ENCODE measurements at regions not wholly inside any gene's neighbourhood (a gene's known extent, or its start where the extent isn't known, plus 50 kb on each side); places are given as distances from the start of the nearest gene placed in this dataset.

DNA sequence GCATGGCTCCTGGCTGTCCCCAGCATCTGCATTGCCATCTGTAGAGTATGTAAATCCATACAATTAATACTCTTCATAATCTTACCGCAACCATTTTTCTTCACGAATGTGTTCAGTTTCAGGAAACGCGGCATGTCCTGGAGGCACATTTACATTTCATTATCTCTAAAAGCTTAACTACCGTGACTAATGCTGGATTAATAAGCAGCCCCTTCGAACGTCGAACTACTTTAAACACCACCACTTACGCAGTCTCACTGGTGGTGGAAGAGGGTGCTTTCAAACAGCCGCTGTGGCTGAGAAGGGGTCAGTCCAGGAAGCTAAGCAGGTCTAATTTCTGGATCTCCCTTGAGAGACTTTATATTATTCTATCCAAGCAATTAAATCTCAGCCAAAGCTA lies 85.6 kb downstream of the C5orf15 start:
- H2BK12ac ChIP-seq (ENCODE audit: low read depth, low read length) = no peak overlapping the region
- no peak overlapping the region for H3K4ac ChIP-seq (replicated peaks; ENCODE audit: insufficient read length, low read depth, low read length)
- no peak overlapping the region for H3K23ac ChIP-seq (ENCODE audit: insufficient read length)
- no peak overlapping the region for H4K91ac ChIP-seq (replicated peaks; ENCODE audit: insufficient read length, low read length)
- H2BK15ac ChIP-seq (ENCODE audit: low read length) = no peak overlapping the region
- 89% methylated on average over 10 of the region's 10 CpGs; no CpG with 5 or more reads in 1 of the 2 experiments for WGBS, 2 experiments (ENCODE audit: extremely low coverage in 1 of 2, insufficient coverage in 1 of 2, insufficient read length in 1 of 2, insufficient replicate concordance in 2 of 2, low coverage in 1 of 2, low lambda C conversion rate in 2 of 2, missing lambda C conversion rate in 1 of 2)
- no peaks in the 10 kb centered on the region for H3K79me2 ChIP-seq (ENCODE audit: control insufficient read depth in 1 of 2, insufficient read depth in 2 of 2, low read length in 2 of 2)
- ChIA-PET POLR2A (ENCODE audit: partially characterized antibody) (no interaction called here), CTCF (ENCODE audit: partially characterized antibody) (interaction anchor here (1.2 to 14.0 kb wide), 4 partner anchors 15 to 541 kb away, joined by 3 to 150 read pairs (median 4); no protein-coding TSS in a partner anchor)
- H3K14ac ChIP-seq (ENCODE audit: insufficient read length) = no peak overlapping the region
- H3K56ac ChIP-seq (replicated peaks; ENCODE audit: insufficient read length, low read depth, low read length) = no peak overlapping the region
- peaks cover 0 to 6% (median 2%) of the 10 kb centered on the region in 4 experiments; a peak in 5 of 7 replicates for H3K4me1 ChIP-seq (replicated peaks in 1 of 4; ENCODE audit: control insufficient read depth in 3 of 4, insufficient read depth in 4 of 4, low read length in 3 of 4)
- H3K79me1 ChIP-seq (ENCODE audit: low read depth, low read length) = no peaks in the 10 kb centered on the region
- no peak overlapping the region for H3K27ac ChIP-seq (ENCODE audit: low read depth, low read length)
- H2AFZ ChIP-seq (ENCODE audit: low read length) = no peak overlapping the region
- no peak for DNase-seq (ENCODE audit: low read depth in 1 of 2, low spot score in 2 of 2)
- H2BK20ac ChIP-seq (ENCODE audit: low read length) = no peak overlapping the region
- no peak overlapping the region for H2BK5ac ChIP-seq (ENCODE audit: low read depth, low read length)
- H3K9ac ChIP-seq (replicated peaks in 1 of 4; ENCODE audit: extremely low read depth in 1 of 4, low read depth in 3 of 4, low read length in 3 of 4) = no peak overlapping the region
- no peak for FAIRE-seq
- H3K18ac ChIP-seq (ENCODE audit: extremely low read depth, low read length) = no peak overlapping the region
- H2AK5ac ChIP-seq (ENCODE audit: low read depth, low read length) = no peak overlapping the region
- no peak overlapping the region for H3K4me3 ChIP-seq (ENCODE audit: extremely low read depth in 1 of 4, insufficient read depth in 2 of 4, low read depth in 3 of 4, low read length in 4 of 4)
- no peaks in the 10 kb centered on the region for H3K27me3 ChIP-seq (replicated peaks in 1 of 4; ENCODE audit: control insufficient read depth in 3 of 4, extremely low read depth in 1 of 4, insufficient read depth in 3 of 4, low read length in 3 of 4)
- no peak overlapping the region for H3K4me2 ChIP-seq (ENCODE audit: insufficient read depth in 1 of 2, low read depth in 2 of 2, low read length in 2 of 2)
- no peaks in the 10 kb centered on the region; the same call in 1 of the 2 replicates for H3K23me2 ChIP-seq (ENCODE audit: low read depth, low read length)
- no peaks in the 10 kb centered on the region for H3K9me3 ChIP-seq (ENCODE audit: insufficient read depth in 2 of 2, low read depth in 1 of 2, low read length in 1 of 2)
- no peak overlapping the region for H4K5ac ChIP-seq (ENCODE audit: insufficient read length, low read depth, low read length)
- no peak overlapping the region for H4K8ac ChIP-seq (ENCODE audit: extremely low read depth, insufficient read depth, low read length)
- no peak overlapping the region for H2BK120ac ChIP-seq (replicated peaks; ENCODE audit: low read depth, low read length)
- H4K20me1 ChIP-seq (replicated peaks in 1 of 2; ENCODE audit: control insufficient read depth in 1 of 2, insufficient read depth in 2 of 2, low read length in 2 of 2) = no peaks in the 10 kb centered on the region
- no peaks in the 10 kb centered on the region for H3K36me3 ChIP-seq (ENCODE audit: control insufficient read depth in 2 of 4, insufficient read depth in 4 of 4, low read length in 3 of 4)
- no peak for TF ChIP-seq CEBPB (IDR thresholded peaks at IDR 0.05; ENCODE audit: low read depth, low read length)
- no peak for TF ChIP-seq EP300 (IDR thresholded peaks at IDR 0.05; ENCODE audit: borderline replicate concordance in 1 of 2, low read depth in 2 of 2, low read length in 2 of 2)
- no peak for TF ChIP-seq BRCA1 (IDR thresholded peaks at IDR 0.05; ENCODE audit: low read depth, low read length)
- no peak for TF ChIP-seq SIRT6 (IDR thresholded peaks at IDR 0.05; ENCODE audit: low read length)
- no peak for TF ChIP-seq KDM1A (IDR thresholded peaks at IDR 0.05; ENCODE audit: borderline replicate concordance, low read length)
- no peak for TF ChIP-seq NANOG (IDR thresholded peaks at IDR 0.05; ENCODE audit: insufficient read depth, low read depth, low read length, poor library complexity, severe bottlenecking)
- no peak for TF ChIP-seq JUND (IDR thresholded peaks at IDR 0.05; ENCODE audit: low read length)
- no peak for TF ChIP-seq SIX5 (IDR thresholded peaks at IDR 0.05; ENCODE audit: low read depth, low read length)
